Neural progenitor cell (in vitro differentiated cells): ENCODE measurements at regions not wholly inside any gene's neighbourhood (a gene's known extent, or its start where the extent isn't known, plus 50 kb on each side); places are given as distances from the start of the nearest gene placed in this dataset.

Experiments used
- CTCF ChIP-seq: fragments of 200-600 bp; sonication (generic); IDR thresholded peaks from 2 replicates; pipeline ENCODE4 v1.5.1; 2017; ENCODE audit warnings: antibody characterized with exemption, mild to moderate bottlenecking
- EZH2 ChIP-seq: fragments of 200-600 bp; sonication (generic); IDR thresholded peaks from 2 replicates; pipeline ENCODE4 v1.6.1; 2017; ENCODE audit warnings: antibody characterized with exemption, mild to moderate bottlenecking, moderate library complexity

GRCh38 chr2:67067656-67068055 is 329.5 kb upstream of the ETAA1 start:
- no peak for TF ChIP-seq CTCF
- TF ChIP-seq EZH2 = no peak
